HG03354 (cell line): ENCODE measurements at regions not wholly inside any gene's neighbourhood (a gene's known extent, or its start where the extent isn't known, plus 50 kb on each side); places are given as distances from the start of the nearest gene placed in this dataset.
A peak's percentile ranks its signal among the peaks of the same experiment; 100 is the strongest.

Source experiments
- ATAC-seq: cut with Tn5 transposase; IDR thresholded peaks from one replicate; pipeline ENCODE4 v1.9.1; 2021; ENCODE audit warnings: mild to moderate bottlenecking; ENCODE audit not compliant: unreplicated experiment, poor library complexity, severe bottlenecking

GRCh38 chr2:144224472-144224871, 295.4 kb downstream of the ZEB2 start:
- ATAC-seq, result no peak

DNA sequence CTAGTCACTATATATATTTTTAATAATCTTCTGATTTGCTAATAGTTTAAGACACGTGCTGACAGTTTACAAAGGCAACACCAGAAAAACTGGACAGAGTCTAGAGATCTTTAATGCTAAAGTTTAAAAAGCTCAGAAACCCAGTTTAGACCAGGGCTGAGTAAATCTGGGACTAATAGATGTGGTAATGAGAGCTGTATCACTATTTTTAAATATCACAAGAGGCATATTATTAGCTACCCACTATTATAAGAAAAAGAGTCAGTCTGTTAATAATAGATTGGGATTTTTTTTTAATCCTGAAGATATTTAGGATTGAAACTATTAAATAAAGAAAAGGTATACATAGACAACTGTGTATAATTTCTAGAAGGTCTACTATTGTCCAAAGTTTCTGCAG, 299.9 kb downstream of the ZEB2 start:
- ATAC-seq, result no peak

GRCh38 chr2:144217853-144218633, 301.9 kb downstream of the ZEB2 start:
- no peak for ATAC-seq

DNA sequence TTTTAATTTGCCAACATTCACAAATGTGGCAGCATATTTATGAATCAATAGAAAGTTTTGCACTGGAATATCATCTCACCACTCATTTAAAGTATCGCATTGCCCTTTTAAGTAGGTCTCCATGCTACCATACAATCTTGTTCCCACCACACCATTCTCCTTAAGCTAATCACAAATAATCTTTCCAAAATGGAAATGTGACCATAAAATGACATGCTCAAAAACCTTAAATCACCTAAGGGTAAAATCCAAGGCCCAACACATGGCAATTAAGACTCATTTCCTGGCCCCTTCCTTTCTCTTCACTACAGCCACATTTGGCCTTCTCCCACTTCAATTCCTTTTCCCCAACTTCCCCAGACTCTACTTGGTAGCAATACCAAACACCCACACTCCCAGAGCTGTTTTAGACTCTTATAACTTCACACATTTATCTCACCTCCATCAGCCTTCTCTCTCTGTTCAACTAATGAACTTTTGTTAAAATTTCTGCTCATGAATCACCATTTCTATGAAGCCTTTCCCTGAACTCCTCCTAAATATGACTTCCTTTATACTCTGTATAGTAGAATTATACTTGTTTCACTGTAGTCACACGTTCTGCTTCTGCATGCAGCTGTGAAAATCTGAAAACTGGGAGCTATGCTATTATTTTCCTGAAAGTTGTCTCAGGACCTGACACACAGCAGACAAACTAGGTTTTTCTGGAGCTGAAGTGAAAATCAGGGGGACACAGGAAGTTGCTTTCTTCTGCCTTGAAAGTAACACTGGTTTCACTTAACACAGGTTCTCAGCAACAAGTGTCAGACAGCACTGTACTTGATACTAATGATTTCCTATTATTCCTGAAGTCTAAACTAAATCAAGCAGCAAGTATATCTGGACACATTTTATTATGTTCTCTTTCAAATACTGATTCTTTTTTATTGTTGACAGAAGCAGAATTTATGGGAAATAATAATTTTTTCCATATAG, 303.9 kb downstream of the ZEB2 start:
- ATAC-seq, result peak; percentile 63

DNA sequence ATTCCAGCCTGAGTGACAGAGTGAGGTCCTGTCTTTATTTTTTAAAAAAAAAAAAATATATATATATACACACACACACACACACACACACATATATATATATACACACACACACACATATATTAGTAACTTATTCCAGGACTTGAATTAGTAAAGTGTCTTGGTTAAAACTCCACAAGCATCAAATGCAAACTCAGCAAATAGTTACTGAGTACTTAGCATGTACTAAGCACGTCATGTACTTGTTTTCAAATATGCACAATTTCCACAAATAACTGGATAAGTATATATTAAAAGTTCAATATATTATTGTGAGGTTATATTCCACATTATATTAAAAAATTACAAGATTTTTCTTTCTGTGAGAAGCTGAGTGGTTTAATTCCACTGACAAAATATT, 304.7 kb downstream of the ZEB2 start:
- no peak for ATAC-seq

DNA sequence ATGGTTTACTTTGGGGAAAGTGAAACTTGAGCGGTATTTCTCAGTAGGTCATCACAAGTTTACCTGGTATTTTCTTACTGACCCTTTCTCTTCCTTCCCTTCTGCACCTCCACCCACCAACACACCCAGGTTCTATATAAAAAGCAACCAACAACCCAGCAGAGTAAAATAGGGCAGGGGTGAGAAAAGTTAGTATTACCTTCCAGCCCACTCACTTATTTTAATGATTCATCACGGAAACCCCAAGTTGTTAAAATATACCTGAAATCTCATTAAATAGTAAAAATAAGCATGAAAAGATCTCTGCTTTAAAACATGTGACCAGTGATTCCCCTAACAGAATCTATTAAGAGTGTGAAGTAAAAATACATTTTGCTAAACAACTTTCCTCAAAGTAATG, 306.1 kb downstream of the ZEB2 start:
- ATAC-seq, result peak; percentile 84

DNA sequence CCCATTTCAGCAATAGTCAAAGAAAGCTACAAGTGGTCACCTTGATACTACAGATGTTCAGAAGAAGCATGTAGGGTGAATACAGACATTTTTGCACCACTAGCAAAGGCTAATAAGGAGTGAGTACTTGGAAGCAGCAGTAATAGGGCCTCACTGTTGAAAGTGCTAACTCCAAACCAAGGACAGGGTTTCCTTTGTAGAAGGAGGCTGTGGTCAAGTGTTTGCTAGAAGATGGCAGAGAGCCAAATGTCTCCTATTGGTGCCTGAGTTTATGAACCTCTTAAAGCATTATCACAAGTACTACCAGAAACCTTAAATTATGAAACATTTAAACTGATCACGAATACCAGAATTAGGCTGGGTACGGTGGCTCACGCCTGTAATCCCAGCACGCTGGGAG, 308.1 kb downstream of the ZEB2 start:
- ATAC-seq, result no peak

GRCh38 chr2:144211065-144211464, 308.9 kb downstream of the ZEB2 start:
- no peak for ATAC-seq

GRCh38 chr2:144210076-144210475, 309.8 kb downstream of the ZEB2 start:
- no peak for ATAC-seq

DNA sequence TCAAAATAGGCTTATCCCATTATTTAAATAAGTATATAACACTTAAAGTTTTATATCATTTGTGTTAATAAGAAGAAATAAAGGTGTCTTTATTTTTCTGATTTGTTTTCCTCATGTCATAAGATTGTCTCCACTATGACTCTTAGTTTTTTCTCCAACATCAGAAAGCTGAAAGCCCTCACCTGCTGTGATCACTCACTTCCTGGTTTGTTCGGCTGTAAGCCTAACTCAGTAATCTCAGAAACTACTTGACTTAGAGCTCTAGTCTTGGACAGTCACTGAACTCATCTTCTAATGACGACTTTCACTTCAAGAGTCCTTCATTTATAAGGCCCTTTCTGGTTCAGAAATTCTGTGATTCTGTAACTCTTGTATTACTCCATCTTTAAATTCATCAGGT, 311.0 kb downstream of the ZEB2 start:
- no peak for ATAC-seq

GRCh38 chr2:144206019-144206418, 313.9 kb downstream of the ZEB2 start:
- no peak for ATAC-seq

- ATAC-seq, result no peak
These were observed 318.0 kb downstream of the ZEB2 start for GRCh38 chr2:144201868-144202468.

DNA sequence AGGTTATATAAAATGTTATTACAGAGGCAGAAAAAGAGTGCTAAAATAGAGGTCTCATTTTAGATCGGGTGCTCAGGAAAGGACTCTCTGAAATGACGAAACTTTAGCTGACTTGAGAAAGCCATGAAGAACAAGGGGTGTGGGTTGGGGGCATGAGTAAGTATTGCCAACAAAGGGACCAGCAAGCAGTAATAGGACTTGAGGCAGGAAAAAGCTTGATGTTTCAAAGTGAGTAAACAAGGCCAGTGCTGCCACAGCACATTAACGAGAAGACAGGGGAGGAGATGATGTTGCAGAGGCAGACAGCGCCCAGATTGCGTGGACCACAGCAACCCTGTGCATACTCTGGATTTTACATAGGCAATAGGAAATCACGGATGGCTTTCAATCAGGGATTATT, 318.8 kb downstream of the ZEB2 start:
- ATAC-seq, result no peak

GRCh38 chr2:144198116-144198515, 321.8 kb downstream of the ZEB2 start:
- no peak for ATAC-seq

GRCh38 chr2:144194326-144195071, 325.4 kb downstream of the ZEB2 start:
- no peak for ATAC-seq

- no peak for ATAC-seq
These were observed 328.9 kb downstream of the ZEB2 start for GRCh38 chr2:144190908-144191605.

GRCh38 chr2:144183727-144184126, 336.2 kb downstream of the ZEB2 start:
- peak; percentile 100 for ATAC-seq

- ATAC-seq, result no peak
These were observed 338.9 kb downstream of the ZEB2 start for GRCh38 chr2:144181001-144181400.

- no peak for ATAC-seq
These were observed 339.8 kb downstream of the ZEB2 start for GRCh38 chr2:144180131-144180530.
